Transverse colon (tissue), 4 donors: ENCODE measurements at regions not wholly inside any gene's neighbourhood (a gene's known extent, or its start where the extent isn't known, plus 50 kb on each side); places are given as distances from the start of the nearest gene placed in this dataset.

Experiments used
- DNase-seq: peaks from one replicate; pipeline ENCODE4 v3.0.0-alpha.2; 2019
- H3K27ac ChIP-seq, 4 donors: fragments of 200-600 bp; sonication (generic); 2 replicates each; pipeline ENCODE4 v1.5.1; 2016 to 2018; ENCODE audit warnings: inconsistent platforms in 4 of 4
- H3K27me3 ChIP-seq: fragments of 200-600 bp; sonication (generic); 2 replicates; pipeline ENCODE4 v1.5.1; 2017; ENCODE audit warnings: inconsistent platforms
- H3K36me3 ChIP-seq, 4 donors: fragments of 200-600 bp; sonication (generic); 2 replicates each; pipeline ENCODE4 v1.5.1; 2017 to 2019; ENCODE audit warnings: inconsistent platforms in 4 of 4
- H3K4me1 ChIP-seq, 4 donors: fragments of 200-600 bp; sonication (generic); 2 replicates each; pipeline ENCODE4 v1.5.1; 2017 to 2020; ENCODE audit warnings: inconsistent platforms in 4 of 4
- H3K4me3 ChIP-seq, 4 donors: fragments of 200-600 bp; sonication (generic); 1 replicate in 1 of 4; 2 replicates in 3 of 4; pipeline versions ENCODE4 v1.5.1 to v1.6.1; 2017 to 2019; ENCODE audit warnings: inconsistent platforms in 4 of 4
- H3K9me3 ChIP-seq, 2 donors: fragments of 200-600 bp; sonication (generic); 2 replicates each; pipeline ENCODE4 v1.5.1; 2017 to 2019; ENCODE audit warnings: inconsistent platforms in 2 of 2
- EP300 ChIP-seq: sonication (generic); formaldehyde crosslinking; IDR thresholded peaks from one replicate; pipeline ENCODE4 v1.6.1; 2017; ENCODE audit warnings: antibody characterized with exemption, low read depth
- POLR2A ChIP-seq: fragments of 450-650 bp; IDR thresholded peaks from one replicate; pipeline ENCODE4 v1.6.1; 2016; ENCODE audit warnings: antibody characterized with exemption, mild to moderate bottlenecking, moderate library complexity
- POLR2AphosphoS5 ChIP-seq, 3 donors: sonication (generic); formaldehyde crosslinking; IDR thresholded peaks; one replicate each; pipeline ENCODE4 v1.6.1; 2016; ENCODE audit warnings: antibody characterized with exemption in 3 of 3
- WGBS, 2 donors: methylation state at CpG; one replicate each; pipeline ENCODE4 v1.1.5; 2018; ENCODE audit warnings: low coverage in 1 of 2; 5-methylcytosine and 5-hydroxymethylcytosine counted together
- in situ Hi-C, 4 donors: fragments of 200-750 bp; cut with MboI; loops; one replicate each; pipeline versions ENCODE4 v1.15.0 to v1.15.1; 2017; ENCODE audit warnings: low sequenced_read_pairs in 3 of 4, low pct_ligation_motif_present in 1 of 4, low pct_unique_long_range_greater_than_20kb in 1 of 4
- intact Hi-C: fragments of 100-400 bp; cut with DNase I; formaldehyde crosslinking; loops from one replicate; pipeline ENCODE4 v1.15.1; 2023; ENCODE audit warnings: low total_unique reads
- TF ChIP-seq, protein P1 (sequence below), 5 experiments: fragments of 200-600 bp in 3 of 5; fragments of 450-650 bp in 2 of 5; sonication (generic) in 3 of 5; IDR thresholded peaks; 1 replicate in 2 of 5; 2 replicates in 3 of 5; pipeline ENCODE4 v1.5.1; 2016 to 2017; ENCODE audit warnings: antibody characterized with exemption in 5 of 5, inconsistent platforms in 3 of 5, mild to moderate bottlenecking in 2 of 5, moderate library complexity in 1 of 5

DNA sequence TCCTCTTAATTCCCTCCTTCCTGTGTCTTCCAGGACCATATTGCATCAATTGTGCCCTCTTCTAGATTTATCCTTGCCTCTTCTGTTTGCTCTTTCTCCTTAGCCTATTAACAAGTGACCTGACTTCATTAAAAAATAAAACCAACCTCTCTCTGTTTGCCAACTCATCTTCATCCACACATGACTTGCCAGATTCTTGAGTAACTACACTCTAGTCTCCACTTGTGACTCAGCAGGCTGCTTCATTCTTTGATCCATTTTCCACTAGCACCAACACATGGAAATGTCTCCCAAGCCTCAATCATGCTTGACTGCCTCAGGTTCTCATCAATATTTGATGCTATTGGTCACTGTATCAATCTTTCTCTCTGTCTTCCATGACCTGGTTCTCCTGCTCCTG is 492.4 kb upstream of the TMPO start:
- Histone ChIP-seq H3K27ac (no peak overlapping the region), H3K27me3 (no peaks in the 10 kb centered on the region), H3K36me3 (no peaks in the 10 kb centered on the region), H3K4me3 (no peak overlapping the region), H3K9me3 (no peaks in the 10 kb centered on the region), H3K4me1 (no peaks in the 10 kb centered on the region)
- intact Hi-C loops (no loop called here), in situ Hi-C loops (no loop called here)
- no peak for DNase-seq
- TF ChIP-seq EP300: no peak
- TF ChIP-seq, protein P1, sequence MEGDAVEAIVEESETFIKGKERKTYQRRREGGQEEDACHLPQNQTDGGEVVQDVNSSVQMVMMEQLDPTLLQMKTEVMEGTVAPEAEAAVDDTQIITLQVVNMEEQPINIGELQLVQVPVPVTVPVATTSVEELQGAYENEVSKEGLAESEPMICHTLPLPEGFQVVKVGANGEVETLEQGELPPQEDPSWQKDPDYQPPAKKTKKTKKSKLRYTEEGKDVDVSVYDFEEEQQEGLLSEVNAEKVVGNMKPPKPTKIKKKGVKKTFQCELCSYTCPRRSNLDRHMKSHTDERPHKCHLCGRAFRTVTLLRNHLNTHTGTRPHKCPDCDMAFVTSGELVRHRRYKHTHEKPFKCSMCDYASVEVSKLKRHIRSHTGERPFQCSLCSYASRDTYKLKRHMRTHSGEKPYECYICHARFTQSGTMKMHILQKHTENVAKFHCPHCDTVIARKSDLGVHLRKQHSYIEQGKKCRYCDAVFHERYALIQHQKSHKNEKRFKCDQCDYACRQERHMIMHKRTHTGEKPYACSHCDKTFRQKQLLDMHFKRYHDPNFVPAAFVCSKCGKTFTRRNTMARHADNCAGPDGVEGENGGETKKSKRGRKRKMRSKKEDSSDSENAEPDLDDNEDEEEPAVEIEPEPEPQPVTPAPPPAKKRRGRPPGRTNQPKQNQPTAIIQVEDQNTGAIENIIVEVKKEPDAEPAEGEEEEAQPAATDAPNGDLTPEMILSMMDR (IDR thresholded peaks at IDR 0.05): no peak
- no peak for TF ChIP-seq POLR2A
- no peak for TF ChIP-seq POLR2AphosphoS5 (IDR thresholded peaks at IDR 0.05)

DNA sequence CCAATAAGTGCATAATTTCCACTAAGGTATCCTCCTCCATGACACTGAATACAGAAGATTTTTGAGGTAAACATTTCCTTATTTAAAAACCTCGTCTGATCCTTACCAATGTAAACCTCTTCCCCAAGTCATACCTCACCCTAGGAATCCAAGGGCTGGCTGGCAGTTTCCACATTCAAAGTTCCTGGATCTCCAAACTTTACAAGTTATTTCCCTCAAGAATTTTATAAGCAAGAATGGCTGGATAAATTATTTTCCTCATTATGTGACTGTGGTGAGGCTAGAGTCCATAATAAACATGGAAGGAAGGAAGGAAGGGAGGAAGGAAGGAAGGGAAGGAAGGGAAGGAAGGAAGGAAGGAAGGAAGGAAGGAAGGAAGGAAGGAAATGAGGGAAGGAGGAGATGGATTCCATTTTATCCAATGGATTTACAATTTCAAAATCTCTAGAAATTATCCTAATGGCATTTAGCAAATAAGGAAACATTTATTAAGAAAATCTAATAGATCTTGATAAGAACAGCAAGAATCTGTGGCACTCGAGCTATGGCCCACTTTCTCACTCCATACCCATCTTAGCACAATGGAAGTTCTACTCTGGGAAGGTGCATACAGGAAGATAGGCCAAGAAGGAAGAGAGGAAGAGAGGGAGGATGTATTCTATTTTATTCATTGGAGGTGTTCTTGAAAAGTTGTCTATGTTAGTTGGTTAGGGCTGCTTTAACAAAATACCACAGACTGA is 477.8 kb upstream of the TMPO start:
- TF ChIP-seq EP300 (no peak), POLR2A (no peak), POLR2AphosphoS5 (IDR thresholded peaks at IDR 0.05) (no peak)
- TF ChIP-seq, protein P1 (IDR thresholded peaks at IDR 0.05): no peak
- Histone ChIP-seq H3K9me3 (peaks cover 0 to 9% of the 10 kb centered on the region in 2 donors), H3K4me1 (no peaks in the 10 kb centered on the region), H3K27ac (no peak overlapping the region), H3K27me3 (no peaks in the 10 kb centered on the region), H3K4me3 (no peak overlapping the region), H3K36me3 (no peaks in the 10 kb centered on the region)
- DNase-seq: no peak
- 31 to 48% methylated on average over 2 of the region's 2 CpGs for WGBS, 2 donors
- in situ Hi-C loops (no loop called here), intact Hi-C loops (no loop called here)

DNA sequence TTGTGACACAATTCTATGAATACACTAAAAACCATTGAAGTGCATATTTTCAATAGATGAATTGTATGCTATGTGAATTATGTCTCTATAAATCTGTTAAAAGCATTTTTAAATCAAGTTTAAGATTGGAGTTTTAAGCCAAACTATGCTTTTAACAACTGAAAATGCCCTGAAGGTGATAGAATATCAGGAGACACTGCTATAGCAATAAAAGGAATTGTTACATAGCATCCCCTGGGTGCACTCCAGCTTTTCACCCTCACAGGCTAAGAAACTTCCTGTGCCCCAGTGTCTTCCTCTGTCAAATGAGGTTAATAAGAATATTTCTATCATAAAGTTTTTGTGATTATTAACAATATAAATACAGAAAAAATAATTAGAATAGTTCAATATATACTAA is 472.7 kb upstream of the TMPO start:
- Histone ChIP-seq H3K27me3 (no peaks in the 10 kb centered on the region), H3K36me3 (no peaks in the 10 kb centered on the region), H3K4me3 (no peak overlapping the region), H3K4me1 (no peaks in the 10 kb centered on the region), H3K9me3 (peaks cover 0 to 9% of the 10 kb centered on the region in 2 donors), H3K27ac (no peak overlapping the region)
- in situ Hi-C loops: no loop called here
- intact Hi-C loops: no loop called here
- TF ChIP-seq, protein P1 (IDR thresholded peaks at IDR 0.05): no peak
- TF ChIP-seq POLR2A (no peak), POLR2AphosphoS5 (IDR thresholded peaks at IDR 0.05) (no peak), EP300 (no peak)
- no peak for DNase-seq

DNA sequence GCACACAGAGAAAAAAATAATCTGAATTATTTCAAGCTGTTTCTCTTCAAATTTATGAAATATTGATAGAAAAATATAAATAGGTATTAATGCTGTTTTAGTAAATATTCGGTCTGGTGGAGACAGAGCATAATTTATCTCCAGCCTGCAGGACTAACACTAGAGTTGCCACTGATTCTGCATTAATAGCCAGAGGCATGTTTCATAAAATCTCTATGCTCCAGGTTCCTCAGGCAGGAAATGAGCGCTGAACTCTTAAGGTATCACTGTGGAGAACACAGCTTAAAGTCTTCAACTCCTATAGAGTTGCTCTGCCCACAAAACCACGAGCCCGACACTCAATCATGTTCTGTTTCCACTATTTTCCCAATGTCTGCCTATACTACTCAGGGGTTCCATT is 470.0 kb upstream of the TMPO start:
- DNase-seq: no peak
- WGBS, 2 donors: 69 to 100% methylated on average over 2 to 4 of the region's 4 CpGs
- H3K9me3 ChIP-seq: peaks cover 0 to under 1% of the 10 kb centered on the region in 2 donors
- no peaks in the 10 kb centered on the region for H3K4me1 ChIP-seq
- H3K27me3 ChIP-seq: no peaks in the 10 kb centered on the region
- H3K36me3 ChIP-seq: no peaks in the 10 kb centered on the region
- no peak overlapping the region for H3K27ac ChIP-seq
- no peak for TF ChIP-seq EP300
- TF ChIP-seq POLR2A: no peak
- TF ChIP-seq, protein P1 (IDR thresholded peaks at IDR 0.05): no peak
- no peak for TF ChIP-seq POLR2AphosphoS5 (IDR thresholded peaks at IDR 0.05)
- intact Hi-C loops: no loop called here
- no peak overlapping the region for H3K4me3 ChIP-seq
- in situ Hi-C loops: no loop called here
